H1 (cell line): ENCODE measurements at regions not wholly inside any gene's neighbourhood (a gene's known extent, or its start where the extent isn't known, plus 50 kb on each side); places are given as distances from the start of the nearest gene placed in this dataset.

Experiments used
- BACH1 ChIP-seq: IDR thresholded peaks from 2 replicates; pipeline ENCODE4 v1.6.1; 2012; ENCODE audit warnings: low read length, improper control_type of control experiment
- CHD1 ChIP-seq: IDR thresholded peaks from 2 replicates; pipeline ENCODE4 v1.6.1; 2012; ENCODE audit warnings: low read depth, low read length, improper control_type of control experiment
- CHD2 ChIP-seq: IDR thresholded peaks from 2 replicates; pipeline ENCODE4 v1.6.1; 2012; ENCODE audit warnings: low read length, improper control_type of control experiment
- CHD7 ChIP-seq: fragments of 300-600 bp; sonication (generic); IDR thresholded peaks from 2 replicates; pipeline ENCODE4 v1.7.1; 2012; ENCODE audit warnings: low read length, moderate library complexity, mild to moderate bottlenecking, inconsistent platforms; ENCODE audit not compliant: insufficient replicate concordance
- MAFK ChIP-seq: IDR thresholded peaks from 2 replicates; pipeline ENCODE4 v1.6.1; 2012; ENCODE audit warnings: low read depth, mild to moderate bottlenecking, improper control_type of control experiment, low read length
- PHF8 ChIP-seq: fragments of 200-600 bp; sonication (generic); conservative IDR thresholded peaks from 2 replicates; pipeline ENCODE4 v1.7.1; 2012; ENCODE audit warnings: low read depth, mild to moderate bottlenecking, inconsistent platforms, low read length, moderate library complexity
- RXRA ChIP-seq: IDR thresholded peaks from 2 replicates; pipeline ENCODE4 v1.6.1; 2011; ENCODE audit warnings: low read depth, mild to moderate bottlenecking, low read length, moderate library complexity; ENCODE audit not compliant: insufficient read depth
- TAF1 ChIP-seq: IDR thresholded peaks from 2 replicates; pipeline ENCODE4 v1.6.1; 2011; ENCODE audit warnings: mild to moderate bottlenecking, low read depth, low read length

- TF ChIP-seq CHD7 (no peak), RXRA (no peak), PHF8 (no peak), MAFK (no peak), TAF1 (no peak), CHD2 (no peak), CHD1 (no peak), BACH1 (no peak)
Measured at GRCh38 chr3:140791368-140791767, 113.5 kb downstream of the TRIM42 start (continued).
